Vagina (tissue), 2 donors: ENCODE measurements at regions not wholly inside any gene's neighbourhood (a gene's known extent, or its start where the extent isn't known, plus 50 kb on each side); places are given as distances from the start of the nearest gene placed in this dataset.

Experiments used
- CTCF ChIP-seq, 3 experiments: fragments of 450-650 bp in 2 of 3; fragments of 200-600 bp in 1 of 3; sonication (generic) in 1 of 3; IDR thresholded peaks; one replicate each; pipeline ENCODE4 v1.5.1; 2017 to 2019; ENCODE audit warnings: antibody characterized with exemption in 3 of 3, mild to moderate bottlenecking in 2 of 3, moderate library complexity in 2 of 3
- POLR2A ChIP-seq, 2 donors: fragments of 450-650 bp; IDR thresholded peaks; one replicate each; pipeline ENCODE4 v1.6.1; 2017; ENCODE audit warnings: antibody characterized with exemption in 2 of 2, mild to moderate bottlenecking in 2 of 2, moderate library complexity in 2 of 2
- POLR2AphosphoS5 ChIP-seq, 2 donors: sonication (generic); formaldehyde crosslinking; IDR thresholded peaks; one replicate each; pipeline ENCODE4 v1.9.0; 2017; ENCODE audit warnings: antibody characterized with exemption in 2 of 2, mild to moderate bottlenecking in 2 of 2, low read depth in 1 of 2; ENCODE audit not compliant: insufficient read depth in 1 of 2

- TF ChIP-seq POLR2AphosphoS5 (IDR thresholded peaks at IDR 0.05; ENCODE audit: insufficient read depth in 1 of 2, low read depth in 1 of 2) (no peak), CTCF (IDR thresholded peaks at IDR 0.05) (no peak), POLR2A (IDR thresholded peaks at IDR 0.05) (no peak)
Observed at GRCh38 chr5:3376611-3377010, 219.0 kb upstream of the IRX1 start.
